ENCODE measurements at regions not wholly inside any gene's neighbourhood (a gene's known extent, or its start where the extent isn't known, plus 50 kb on each side); places are given as distances from the start of the nearest gene placed in this dataset.

- no peaks in the 10 kb centered on the region for H3K27me3 ChIP-seq (ENCODE audit: low read length)
- no peaks in the 10 kb centered on the region for H3K79me2 ChIP-seq (ENCODE audit: low read length)
- intact Hi-C loops (cut with micrococcal nuclease) = no loop called here
- peaks cover 12% of the 10 kb centered on the region for H3K4me1 ChIP-seq (ENCODE audit: insufficient read depth, low read length)
- no peaks in the 10 kb centered on the region for H3K9me3 ChIP-seq (ENCODE audit: low read length)
- no peaks in the 10 kb centered on the region for H3F3A ChIP-seq (ENCODE audit: low read length, unreplicated experiment)
- TF ChIP-seq EZH2phosphoT487 (IDR thresholded peaks at IDR 0.05; ENCODE audit: borderline replicate concordance, low read length) (no peak), CTCF (conservative IDR thresholded peaks at IDR 0.05; ENCODE audit: low read depth, low read length) (no peak), EZH2 (IDR thresholded peaks at IDR 0.05; ENCODE audit: low read length, unreplicated experiment) (no peak)
- H3K9me2 ChIP-seq (replicated peaks; ENCODE audit: low read length) = no peaks in the 10 kb centered on the region
- H3K36me3 ChIP-seq (ENCODE audit: low read depth, low read length) = no peaks in the 10 kb centered on the region
- no peak overlapping the region for H3K27ac ChIP-seq (ENCODE audit: low read length)
- BruUV-seq (replicated peaks) = no TSS peak
- no peaks in the 10 kb centered on the region for H4K20me1 ChIP-seq (ENCODE audit: low read length)
- H3K9ac ChIP-seq (ENCODE audit: low read length) = no peak overlapping the region
- ATAC-seq = no peak
- ChIA-PET POLR2A (ENCODE audit: unreplicated experiment) (no interaction called here), CTCF (no interaction called here)
- no peak overlapping the region for H2AFZ ChIP-seq (ENCODE audit: low read length)
- H3K4me3 ChIP-seq (ENCODE audit: low read length) = no peak overlapping the region
- DNase-seq = no peak
- no peak overlapping the region for H3K4me2 ChIP-seq (ENCODE audit: low read length)
Measured at GRCh38 chr7:19410106-19410505, 264.9 kb upstream of the FERD3L start.

GRCh38 chr7:19408706-19409220, 263.5 kb upstream of the FERD3L start:
- H3K4me2 ChIP-seq (ENCODE audit: low read length) = no peak overlapping the region
- no peaks in the 10 kb centered on the region for H3K79me2 ChIP-seq (ENCODE audit: low read length)
- intact Hi-C loops (cut with micrococcal nuclease) = loop anchor here (10.0 kb wide), 1 partner anchor 114 kb away; no protein-coding TSS in a partner anchor
- no peaks in the 10 kb centered on the region for H3F3A ChIP-seq (ENCODE audit: low read length, unreplicated experiment)
- H3K9me3 ChIP-seq (ENCODE audit: low read length) = no peaks in the 10 kb centered on the region
- DNase-seq (no peak), ATAC-seq (no peak)
- H3K27me3 ChIP-seq (ENCODE audit: low read length) = no peaks in the 10 kb centered on the region
- no peak overlapping the region for H3K4me3 ChIP-seq (ENCODE audit: low read length)
- H3K36me3 ChIP-seq (ENCODE audit: low read depth, low read length) = no peaks in the 10 kb centered on the region
- ChIA-PET CTCF (no interaction called here), POLR2A (ENCODE audit: unreplicated experiment) (no interaction called here)
- no TSS peak for BruUV-seq (replicated peaks)
- H3K27ac ChIP-seq (ENCODE audit: low read length) = no peak overlapping the region
- no peaks in the 10 kb centered on the region for H3K9me2 ChIP-seq (replicated peaks; ENCODE audit: low read length)
- H4K20me1 ChIP-seq (ENCODE audit: low read length) = no peaks in the 10 kb centered on the region
- TF ChIP-seq CTCF (conservative IDR thresholded peaks at IDR 0.05; ENCODE audit: low read depth, low read length) (no peak), EZH2phosphoT487 (IDR thresholded peaks at IDR 0.05; ENCODE audit: borderline replicate concordance, low read length) (no peak)
- H3K4me1 ChIP-seq (ENCODE audit: insufficient read depth, low read length) = peaks cover 23% of the 10 kb centered on the region
- H3K9ac ChIP-seq (ENCODE audit: low read length) = no peak overlapping the region
- H2AFZ ChIP-seq (ENCODE audit: low read length) = no peak overlapping the region

GRCh38 chr7:19407270-19407669, 262.0 kb upstream of the FERD3L start:
- Histone ChIP-seq H3K9ac (ENCODE audit: low read length) (no peak overlapping the region), H3K36me3 (ENCODE audit: low read depth, low read length) (no peaks in the 10 kb centered on the region), H3K4me2 (ENCODE audit: low read length) (no peak overlapping the region), H3F3A (ENCODE audit: low read length, unreplicated experiment) (peaks cover 3% of the 10 kb centered on the region), H3K9me3 (ENCODE audit: low read length) (no peaks in the 10 kb centered on the region), H3K27me3 (ENCODE audit: low read length) (no peaks in the 10 kb centered on the region), H3K9me2 (replicated peaks; ENCODE audit: low read length) (no peaks in the 10 kb centered on the region), H3K4me3 (ENCODE audit: low read length) (no peak overlapping the region), H2AFZ (ENCODE audit: low read length) (no peak overlapping the region), H4K20me1 (ENCODE audit: low read length) (no peaks in the 10 kb centered on the region), H3K27ac (ENCODE audit: low read length) (no peak overlapping the region), H3K4me1 (ENCODE audit: insufficient read depth, low read length) (peaks cover 34% of the 10 kb centered on the region), H3K79me2 (ENCODE audit: low read length) (no peaks in the 10 kb centered on the region)
- no peak for DNase-seq
- TF ChIP-seq CTCF (conservative IDR thresholded peaks at IDR 0.05; ENCODE audit: low read depth, low read length) (no peak), EZH2phosphoT487 (IDR thresholded peaks at IDR 0.05; ENCODE audit: borderline replicate concordance, low read length) (no peak), EZH2 (IDR thresholded peaks at IDR 0.05; ENCODE audit: low read length, unreplicated experiment) (no peak)
- intact Hi-C loops (cut with micrococcal nuclease) = loop anchor here (10.0 kb wide), 1 partner anchor 112 kb away; no protein-coding TSS in a partner anchor
- ChIA-PET POLR2A (ENCODE audit: unreplicated experiment) (no interaction called here), CTCF (no interaction called here)
- no TSS peak for BruUV-seq (replicated peaks)
- ATAC-seq = no peak

Measured in PC-3 (cell line).